Left hindlimb (tissue), 1 donor: ENCODE measurements at regions not wholly inside any gene's neighbourhood (a gene's known extent, or its start where the extent isn't known, plus 50 kb on each side); places are given as distances from the start of the nearest gene placed in this dataset.

Experiments used
- DNase-seq: peaks from one replicate; pipeline ENCODE4 v3.0.0-alpha.2; 2018

GRCh38 chr10:123562811-123563580, 103.2 kb upstream of the GPR26 start:
- DNase-seq = no peak

DNA sequence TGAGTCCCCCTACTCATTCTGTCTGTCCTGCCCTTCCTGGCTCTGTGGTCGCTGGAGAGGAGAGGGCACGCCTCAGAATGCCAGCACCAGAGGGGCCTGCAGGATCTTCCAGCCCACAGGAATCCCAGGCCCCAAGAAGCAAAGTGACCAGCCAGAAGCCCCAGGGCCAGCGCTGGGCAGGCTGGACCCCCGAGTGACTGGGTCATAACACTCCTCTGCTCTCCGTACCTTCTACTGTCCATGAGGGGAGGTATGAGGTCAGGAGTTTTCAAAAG, 102.6 kb upstream of the GPR26 start:
- no peak for DNase-seq

- no peak for DNase-seq
Observed at GRCh38 chr10:123563994-123564393, 102.2 kb upstream of the GPR26 start.

DNA sequence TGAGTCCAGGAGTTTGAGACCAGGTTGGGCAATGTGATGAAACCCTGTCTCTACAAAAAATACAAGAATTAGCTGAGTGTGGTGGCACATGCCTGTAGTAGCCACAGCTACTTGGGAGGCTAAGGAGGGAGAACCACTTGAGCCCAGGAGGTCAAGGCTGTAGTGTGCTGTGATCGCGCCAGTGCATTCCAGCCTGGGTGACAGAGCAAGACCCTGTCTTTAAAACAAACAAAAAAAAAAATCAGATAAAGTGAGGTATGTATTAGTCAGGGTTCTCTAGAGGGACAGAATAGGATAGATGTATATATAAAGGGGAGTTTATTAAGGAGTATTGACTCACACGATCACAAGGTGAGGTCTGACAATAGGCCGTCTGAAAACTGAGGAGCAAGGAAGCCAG, 101.5 kb upstream of the GPR26 start:
- no peak for DNase-seq

GRCh38 chr10:123565691-123566660, 100.2 kb upstream of the GPR26 start:
- no peak for DNase-seq

DNA sequence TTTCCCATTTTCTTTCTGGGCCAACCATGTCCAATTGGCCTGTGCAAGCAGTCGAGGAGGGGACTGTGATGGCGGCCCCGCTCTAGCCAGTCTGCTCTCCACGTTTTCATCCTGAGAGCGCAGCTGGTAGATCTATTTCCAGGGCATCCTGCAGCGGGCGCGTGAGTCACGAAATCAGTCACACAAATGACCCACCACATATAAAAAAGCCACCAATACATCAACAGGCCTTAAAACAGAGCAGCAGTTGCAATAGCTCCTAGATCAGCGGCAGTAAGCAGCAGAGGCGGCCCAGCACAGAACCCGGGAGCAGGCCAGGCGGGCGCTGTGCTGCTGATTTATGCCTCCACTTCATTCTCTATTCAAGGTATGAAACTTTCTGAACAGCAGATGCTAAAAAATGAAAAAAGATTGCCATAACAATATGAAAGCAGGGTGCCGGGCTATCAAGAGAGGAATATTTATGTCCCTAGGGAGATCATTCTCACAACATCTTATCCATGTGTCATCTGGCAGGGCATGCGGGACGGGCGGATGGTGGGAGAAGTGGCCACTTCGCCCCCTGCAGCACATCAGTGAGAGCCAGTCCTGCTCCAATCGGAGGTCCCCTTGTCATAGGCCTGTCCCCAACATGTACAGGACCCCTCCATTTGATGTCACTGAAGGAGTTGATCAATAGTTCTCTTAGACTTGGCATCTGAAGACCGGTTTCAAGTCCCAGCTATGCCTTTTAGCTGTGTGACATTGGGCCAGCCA, 98.0 kb upstream of the GPR26 start:
- no peak for DNase-seq

GRCh38 chr10:123568751-123569150, 97.4 kb upstream of the GPR26 start:
- DNase-seq = no peak

DNA sequence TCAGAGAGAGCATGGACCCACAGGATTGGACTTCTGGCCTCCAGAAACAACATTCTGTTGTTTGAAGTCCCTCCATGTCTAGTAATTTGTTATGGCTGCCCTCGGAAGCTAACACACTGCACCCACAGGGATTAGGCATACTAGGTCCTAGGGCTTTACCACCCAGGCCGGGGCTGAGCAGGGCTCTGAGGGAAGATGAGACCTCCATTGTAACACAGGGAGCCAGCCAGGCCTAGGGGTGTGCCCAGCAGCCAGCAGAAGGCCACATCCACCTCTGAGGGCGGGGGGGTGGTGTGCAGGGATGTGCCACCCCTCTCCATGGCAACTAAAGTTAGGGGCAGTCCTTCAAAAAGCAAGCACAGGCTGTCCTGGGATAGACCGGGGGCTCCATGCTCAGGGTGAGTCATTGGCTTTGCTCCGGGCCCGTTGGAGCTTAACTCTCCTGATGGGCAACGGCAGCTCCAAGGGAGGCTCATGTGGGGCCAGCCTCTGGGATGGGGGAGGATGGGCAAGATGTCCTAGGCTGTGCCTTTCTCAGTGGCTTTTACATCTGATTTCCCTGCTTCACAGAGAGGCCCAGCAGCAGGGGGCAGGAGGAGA, 96.6 kb upstream of the GPR26 start:
- no peak for DNase-seq

DNA sequence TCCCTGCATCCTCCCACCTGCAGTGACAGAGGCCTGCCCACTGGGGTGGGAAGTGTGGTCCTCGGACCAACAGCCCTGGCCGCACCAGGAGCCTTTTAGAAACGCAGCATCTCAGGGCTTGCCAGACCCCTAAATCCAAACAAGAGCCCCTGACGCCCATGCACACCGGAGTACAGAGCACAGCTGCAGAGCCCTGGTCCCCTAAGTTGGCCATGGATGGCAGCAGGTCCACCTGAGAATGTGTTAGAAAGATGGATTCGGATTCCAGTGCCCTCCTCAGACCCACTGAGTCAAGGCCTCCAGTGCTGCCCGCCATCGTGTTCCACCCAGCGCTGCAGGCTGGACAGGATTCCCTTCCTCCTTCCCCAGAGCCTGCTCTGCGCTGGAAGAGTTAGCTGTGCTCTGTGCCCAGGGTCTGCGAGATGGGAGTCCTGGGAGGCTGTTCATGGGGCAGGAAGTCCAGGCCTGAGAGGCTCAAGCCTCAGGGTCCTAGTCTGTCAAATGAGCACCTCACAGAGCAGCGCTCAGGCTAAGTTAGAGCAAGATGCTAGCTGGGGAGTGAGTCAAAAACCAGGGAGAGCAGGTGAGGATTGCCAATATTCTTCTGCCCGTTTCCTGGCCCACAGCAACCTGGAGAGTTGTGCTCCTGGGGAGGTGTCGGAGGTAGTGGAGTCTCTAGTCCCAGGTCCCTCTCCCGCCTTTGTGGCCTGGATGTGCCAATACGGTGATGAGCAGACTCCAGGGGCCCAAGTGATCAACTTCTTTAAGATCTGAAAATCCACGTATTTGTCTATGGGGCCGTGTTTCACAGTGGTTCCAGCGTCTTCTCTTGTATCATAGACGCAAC, 95.9 kb upstream of the GPR26 start:
- no peak for DNase-seq

- no peak for DNase-seq
Observed at GRCh38 chr10:123570898-123571515, 95.1 kb upstream of the GPR26 start.

DNA sequence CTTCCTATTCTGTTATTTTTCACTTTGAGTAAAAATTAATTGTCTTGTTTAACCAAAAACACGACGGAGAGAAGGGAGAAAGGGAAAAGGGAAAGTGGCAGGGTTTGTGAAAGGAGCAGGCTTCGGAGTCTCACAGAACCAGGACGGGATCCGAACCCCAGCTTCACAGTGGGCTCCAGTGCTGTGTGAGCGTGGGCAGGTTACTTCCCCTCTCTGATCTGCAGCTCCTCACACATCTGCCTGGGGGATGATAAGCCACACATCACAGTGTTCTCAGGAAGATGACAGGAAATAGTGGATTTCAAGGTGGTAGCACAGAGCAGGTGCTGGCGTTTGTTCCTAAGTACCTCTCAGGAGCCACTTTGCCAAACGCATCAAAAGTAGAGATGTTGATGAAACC, 94.2 kb upstream of the GPR26 start:
- no peak for DNase-seq

GRCh38 chr10:123573236-123574108, 92.7 kb upstream of the GPR26 start:
- DNase-seq = no peak

GRCh38 chr10:123574109-123574698, 92.0 kb upstream of the GPR26 start:
- DNase-seq = no peak

- DNase-seq = no peak
Observed at GRCh38 chr10:123575105-123575504, 91.0 kb upstream of the GPR26 start.

- DNase-seq = no peak
Observed at GRCh38 chr10:123576706-123577105, 89.4 kb upstream of the GPR26 start.

GRCh38 chr10:123577921-123578461, 88.2 kb upstream of the GPR26 start:
- DNase-seq = no peak

- DNase-seq = no peak
Observed at GRCh38 chr10:123578721-123579120, 87.4 kb upstream of the GPR26 start.

- no peak for DNase-seq
Observed at GRCh38 chr10:123579675-123580074, 86.5 kb upstream of the GPR26 start.

GRCh38 chr10:123580426-123580825, 85.7 kb upstream of the GPR26 start:
- no peak for DNase-seq

GRCh38 chr10:123581656-123582055, 84.5 kb upstream of the GPR26 start:
- DNase-seq = no peak
